HG03025 (cell line): ENCODE measurements at regions not wholly inside any gene's neighbourhood (a gene's known extent, or its start where the extent isn't known, plus 50 kb on each side); places are given as distances from the start of the nearest gene placed in this dataset.

Experiments used
- ATAC-seq: cut with Tn5 transposase; IDR thresholded peaks from one replicate; pipeline ENCODE4 v1.9.1; 2021; ENCODE audit warnings: mild to moderate bottlenecking, moderate library complexity; ENCODE audit not compliant: unreplicated experiment, low FRiP score

- no peak for ATAC-seq
Observed at GRCh38 chr3:28863186-28863585, 417.7 kb upstream of the RBMS3 start.

- ATAC-seq: no peak
Observed at GRCh38 chr3:28867836-28868235, 413.0 kb upstream of the RBMS3 start.

- ATAC-seq: no peak
Observed at GRCh38 chr3:28868897-28869296, 412.0 kb upstream of the RBMS3 start.

- ATAC-seq: no peak
Observed at GRCh38 chr3:28877912-28878311, 403.0 kb upstream of the RBMS3 start.

- ATAC-seq: no peak
Observed at GRCh38 chr3:28890373-28890772, 390.5 kb upstream of the RBMS3 start.

- ATAC-seq: no peak
Observed at GRCh38 chr3:28891485-28891884, 389.4 kb upstream of the RBMS3 start.

- no peak for ATAC-seq
Observed at GRCh38 chr3:28900301-28900700, 380.6 kb upstream of the RBMS3 start.

- no peak for ATAC-seq
Observed at GRCh38 chr3:28901018-28901417, 379.9 kb upstream of the RBMS3 start.

GRCh38 chr3:28903171-28903601, 377.7 kb upstream of the RBMS3 start:
- no peak for ATAC-seq

GRCh38 chr3:28905798-28906197, 375.1 kb upstream of the RBMS3 start:
- ATAC-seq: no peak

GRCh38 chr3:28906561-28907310, 374.1 kb upstream of the RBMS3 start:
- no peak for ATAC-seq

GRCh38 chr3:28907616-28908015, 373.3 kb upstream of the RBMS3 start:
- no peak for ATAC-seq

- ATAC-seq: no peak
Observed at GRCh38 chr3:28912120-28912885, 368.6 kb upstream of the RBMS3 start.

GRCh38 chr3:28915741-28916500, 364.9 kb upstream of the RBMS3 start:
- no peak for ATAC-seq

- peak; percentile 77 for ATAC-seq
Observed at GRCh38 chr3:28916713-28917499, 364.0 kb upstream of the RBMS3 start.

GRCh38 chr3:28917895-28918475, 362.9 kb upstream of the RBMS3 start:
- no peak for ATAC-seq

GRCh38 chr3:28922376-28922775, 358.5 kb upstream of the RBMS3 start:
- ATAC-seq: no peak

- no peak for ATAC-seq
Observed at GRCh38 chr3:28923994-28924393, 356.9 kb upstream of the RBMS3 start.

GRCh38 chr3:28924744-28925360, 356.0 kb upstream of the RBMS3 start:
- ATAC-seq: no peak

- no peak for ATAC-seq
Observed at GRCh38 chr3:28933337-28933736, 347.5 kb upstream of the RBMS3 start.
